H9 (cell line): ENCODE measurements at regions not wholly inside any gene's neighbourhood (a gene's known extent, or its start where the extent isn't known, plus 50 kb on each side); places are given as distances from the start of the nearest gene placed in this dataset.
A peak's percentile ranks its signal among the peaks of the same experiment; 100 is the strongest.

Experiments
- DNase-seq: peaks from one replicate; pipeline ENCODE4 v3.0.0-alpha.2; 2017
- H2AFZ ChIP-seq: one replicate; pipeline ENCODE4 v1.6.1; 2013; ENCODE audit warnings: mild to moderate bottlenecking, low read length, control low read depth, moderate library complexity
- H2AK5ac ChIP-seq: 2 replicates; pipeline ENCODE4 v1.6.1; 2013; ENCODE audit warnings: low read length, control low read depth, mixed read lengths; ENCODE audit not compliant: insufficient read length
- H2BK120ac ChIP-seq: one replicate; pipeline ENCODE4 v1.6.1; 2013; ENCODE audit warnings: low read depth, mild to moderate bottlenecking, low read length, control low read depth, inconsistent platforms; ENCODE audit not compliant: poor library complexity, severe bottlenecking
- H2BK12ac ChIP-seq: 2 replicates; pipeline ENCODE4 v1.6.1; 2013; ENCODE audit warnings: low read length, control low read depth, mixed read lengths, low read depth; ENCODE audit not compliant: insufficient read length
- H2BK15ac ChIP-seq: 2 replicates; pipeline ENCODE4 v1.6.1; 2013; ENCODE audit warnings: low read depth, low read length, control low read depth
- H2BK20ac ChIP-seq: one replicate; pipeline ENCODE4 v1.6.1; 2013; ENCODE audit warnings: low read depth, mild to moderate bottlenecking, low read length, control low read depth, inconsistent platforms; ENCODE audit not compliant: poor library complexity, severe bottlenecking
- H2BK5ac ChIP-seq: 2 replicates; pipeline ENCODE4 v1.6.1; 2013; ENCODE audit warnings: low read length, control low read depth, mixed read lengths; ENCODE audit not compliant: insufficient read length
- H3K14ac ChIP-seq: 2 replicates; pipeline ENCODE4 v1.6.1; 2013; ENCODE audit warnings: low read length, control low read depth; ENCODE audit not compliant: insufficient read depth
- H3K18ac ChIP-seq: 2 replicates; pipeline ENCODE4 v1.6.1; 2013; ENCODE audit warnings: low read depth, mild to moderate bottlenecking, mixed read lengths, low read length, control low read depth; ENCODE audit not compliant: insufficient read length
- H3K23ac ChIP-seq: 2 replicates; pipeline ENCODE4 v1.6.1; 2013; ENCODE audit warnings: low read length, control low read depth, mixed read lengths, low read depth; ENCODE audit not compliant: insufficient read length
- H3K23me2 ChIP-seq: 2 replicates; pipeline ENCODE4 v1.6.1; 2013; ENCODE audit warnings: low read depth, mild to moderate bottlenecking, mixed read lengths, low read length, control low read depth; ENCODE audit not compliant: insufficient read length, poor library complexity, severe bottlenecking
- H3K27ac ChIP-seq: 2 replicates; pipeline ENCODE4 v1.5.1; 2013; ENCODE audit warnings: low read length, control low read depth, mixed read lengths, low read depth; ENCODE audit not compliant: insufficient read length
- H3K27me3 ChIP-seq: 2 replicates; pipeline ENCODE4 v1.6.1; 2013; ENCODE audit warnings: low read length, control low read depth, inconsistent platforms; ENCODE audit not compliant: insufficient read depth
- H3K4ac ChIP-seq: 2 replicates; pipeline ENCODE4 v1.6.1; 2013; ENCODE audit warnings: low read depth, mild to moderate bottlenecking, control low read depth, inconsistent platforms, low read length, moderate library complexity
- H3K4me1 ChIP-seq: 2 replicates; pipeline ENCODE4 v1.6.1; 2013; ENCODE audit warnings: low read length, control low read depth, inconsistent platforms; ENCODE audit not compliant: insufficient read depth
- H3K4me2 ChIP-seq: 2 replicates; pipeline ENCODE4 v1.6.1; 2013; ENCODE audit warnings: low read length, control low read depth, mixed read lengths; ENCODE audit not compliant: insufficient read length, insufficient read depth
- H3K56ac ChIP-seq: 2 replicates; pipeline ENCODE4 v1.6.1; 2013; ENCODE audit warnings: low read depth, mild to moderate bottlenecking, mixed read lengths, low read length, control low read depth; ENCODE audit not compliant: insufficient read length
- H3K79me1 ChIP-seq: 2 replicates; pipeline ENCODE4 v1.6.1; 2013; ENCODE audit warnings: low read depth, mild to moderate bottlenecking, moderate library complexity, low read length, control low read depth, inconsistent platforms; ENCODE audit not compliant: insufficient read depth, poor library complexity, severe bottlenecking
- H3K79me2 ChIP-seq: 2 replicates; pipeline ENCODE4 v1.6.1; 2013; ENCODE audit warnings: low read length, control low read depth, inconsistent platforms; ENCODE audit not compliant: insufficient read depth
- H3K9ac ChIP-seq: 2 replicates; pipeline ENCODE4 v1.6.1; 2013; ENCODE audit warnings: low read length, control low read depth, mixed read lengths; ENCODE audit not compliant: insufficient read length; ENCODE audit errors: extremely low read depth
- H3K9me3 ChIP-seq: one replicate; pipeline ENCODE4 v1.6.1; 2013; ENCODE audit warnings: low read depth, low read length, inconsistent platforms; ENCODE audit not compliant: control insufficient read depth
- H3T11ph ChIP-seq: one replicate; pipeline ENCODE4 v1.6.1; 2013; ENCODE audit warnings: mild to moderate bottlenecking, low read length, control low read depth, inconsistent platforms
- H4K20me1 ChIP-seq: one replicate; pipeline ENCODE4 v1.6.1; 2013; ENCODE audit not compliant: control insufficient read depth, insufficient read length, insufficient read depth
- H4K5ac ChIP-seq: 2 replicates; pipeline ENCODE4 v1.6.1; 2013; ENCODE audit warnings: low read depth, mild to moderate bottlenecking, mixed read lengths, low read length, control low read depth; ENCODE audit not compliant: insufficient read length
- H4K8ac ChIP-seq: replicated peaks from 2 replicates; pipeline ENCODE4 v1.6.1; 2013; ENCODE audit warnings: low read length, control low read depth, mixed read lengths, low read depth; ENCODE audit not compliant: insufficient read length
- H4K91ac ChIP-seq: 2 replicates; pipeline ENCODE4 v1.6.1; 2013; ENCODE audit warnings: low read depth, mild to moderate bottlenecking, moderate library complexity, mixed read lengths, low read length, control low read depth; ENCODE audit not compliant: insufficient read length
- H3K27ac Mint-ChIP-seq, 3 experiments: 2 replicates in 2 of 3; 3 replicates in 1 of 3; pipeline ENCODE4 v1.8.0; 2020 to 2021; ENCODE audit warnings: mixed read lengths in 3 of 3, mild to moderate bottlenecking in 1 of 3, moderate library complexity in 1 of 3
- H3K27me3 Mint-ChIP-seq: 2 replicates; pipeline ENCODE4 v1.8.0; 2021; ENCODE audit warnings: low read depth, mild to moderate bottlenecking, moderate library complexity, mixed read lengths
- H3K36me3 Mint-ChIP-seq, 3 experiments: 2 replicates in 2 of 3; 3 replicates in 1 of 3; pipeline ENCODE4 v1.8.0; 2020 to 2021; ENCODE audit warnings: low read depth in 3 of 3, mixed read lengths in 3 of 3; ENCODE audit not compliant: insufficient read depth in 1 of 3
- H3K4me1 Mint-ChIP-seq, 2 experiments: 2 replicates each; pipeline ENCODE4 v1.8.0; 2020; ENCODE audit warnings: mixed read lengths in 2 of 2
- H3K4me3 Mint-ChIP-seq, 2 experiments: 2 replicates in 1 of 2; 3 replicates in 1 of 2; pipeline ENCODE4 v1.8.0; 2020 to 2021; ENCODE audit warnings: mild to moderate bottlenecking in 2 of 2, mixed read lengths in 2 of 2, moderate library complexity in 1 of 2
- H3K9me3 Mint-ChIP-seq, 2 experiments: 2 replicates in 1 of 2; 3 replicates in 1 of 2; pipeline ENCODE4 v1.8.0; 2020; ENCODE audit warnings: mild to moderate bottlenecking in 2 of 2, mixed read lengths in 2 of 2, moderate library complexity in 1 of 2
- WGBS: extraction: QIAGEN DNeasy Blood & Tissue Kit; methylation state at CpG from one replicate; pipeline ENCODE4 v1.1.7; 2013; ENCODE audit warnings: missing lambda C conversion rate, low lambda C conversion rate, mixed read lengths; ENCODE audit not compliant: insufficient read length; ENCODE audit errors: extremely low coverage; 5-methylcytosine and 5-hydroxymethylcytosine counted together
- TF ChIP-seq, protein P1 (sequence below): fragments of 200-600 bp; sonication (generic); conservative IDR thresholded peaks from 3 replicates; pipeline ENCODE4 v1.8.0; 2021; ENCODE audit warnings: antibody characterized with exemption, mild to moderate bottlenecking

DNA sequence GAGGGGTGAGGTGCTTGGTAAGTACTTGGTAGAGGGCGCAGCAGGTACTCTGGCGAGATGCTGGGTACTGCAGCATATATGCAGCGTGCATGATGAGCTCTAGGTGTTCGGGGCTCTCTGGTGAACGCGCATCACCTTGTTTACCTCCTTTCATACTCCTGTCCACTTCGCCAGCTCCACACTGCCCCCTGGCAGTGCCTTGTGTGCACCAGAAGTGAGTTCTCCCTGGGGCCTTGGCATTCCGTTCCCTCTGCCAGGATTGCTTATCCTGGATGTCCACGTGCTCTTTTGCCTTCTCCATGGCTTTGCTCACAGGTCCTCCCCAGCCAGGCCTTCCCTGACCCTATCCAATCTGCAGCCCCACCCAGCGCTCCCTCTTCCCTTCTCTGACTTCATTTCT is 154.2 kb downstream of the MRM1 start:
- TF ChIP-seq, protein P1, sequence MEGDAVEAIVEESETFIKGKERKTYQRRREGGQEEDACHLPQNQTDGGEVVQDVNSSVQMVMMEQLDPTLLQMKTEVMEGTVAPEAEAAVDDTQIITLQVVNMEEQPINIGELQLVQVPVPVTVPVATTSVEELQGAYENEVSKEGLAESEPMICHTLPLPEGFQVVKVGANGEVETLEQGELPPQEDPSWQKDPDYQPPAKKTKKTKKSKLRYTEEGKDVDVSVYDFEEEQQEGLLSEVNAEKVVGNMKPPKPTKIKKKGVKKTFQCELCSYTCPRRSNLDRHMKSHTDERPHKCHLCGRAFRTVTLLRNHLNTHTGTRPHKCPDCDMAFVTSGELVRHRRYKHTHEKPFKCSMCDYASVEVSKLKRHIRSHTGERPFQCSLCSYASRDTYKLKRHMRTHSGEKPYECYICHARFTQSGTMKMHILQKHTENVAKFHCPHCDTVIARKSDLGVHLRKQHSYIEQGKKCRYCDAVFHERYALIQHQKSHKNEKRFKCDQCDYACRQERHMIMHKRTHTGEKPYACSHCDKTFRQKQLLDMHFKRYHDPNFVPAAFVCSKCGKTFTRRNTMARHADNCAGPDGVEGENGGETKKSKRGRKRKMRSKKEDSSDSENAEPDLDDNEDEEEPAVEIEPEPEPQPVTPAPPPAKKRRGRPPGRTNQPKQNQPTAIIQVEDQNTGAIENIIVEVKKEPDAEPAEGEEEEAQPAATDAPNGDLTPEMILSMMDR = peak; percentile 76

More for the DNA sequence above, 154.2 kb downstream of the MRM1 start:
- Histone ChIP-seq H3K18ac (no peak overlapping the region), H2AFZ (no peak overlapping the region), H3K27me3 (no peaks in the 10 kb centered on the region), H2BK5ac (no peak overlapping the region), H3K56ac (no peak overlapping the region), H3K4me1 (no peaks in the 10 kb centered on the region), H3K14ac (no peak overlapping the region), H3K4me2 (no peak overlapping the region), H4K8ac (no peak overlapping the region), H2BK20ac (no peak overlapping the region), H3K9me3 (no peaks in the 10 kb centered on the region), H2AK5ac (no peak overlapping the region), H4K5ac (no peak overlapping the region), H2BK15ac (no peak overlapping the region), H3K79me1 (no peaks in the 10 kb centered on the region), H4K91ac (no peak overlapping the region), H3K23me2 (no peaks in the 10 kb centered on the region), H2BK120ac (no peak overlapping the region), H3T11ph (no peak overlapping the region), H3K4ac (no peak overlapping the region), H3K79me2 (no peaks in the 10 kb centered on the region), H3K9ac (no peak overlapping the region), H3K23ac (no peak overlapping the region), H4K20me1 (no peaks in the 10 kb centered on the region), H3K27ac (no peak overlapping the region), H2BK12ac (no peak overlapping the region)
- Mint-ChIP-seq H3K4me1 (peaks cover 14 to 16% of the 10 kb centered on the region in 2 experiments), H3K4me3 (no peak overlapping the region; a peak in 1 of 5 replicates), H3K9me3 (no peaks in the 10 kb centered on the region; a peak in 2 of 5 replicates), H3K27me3 (peaks cover 7% of the 10 kb centered on the region; the same call in 1 of the 2 replicates), H3K27ac (no peak overlapping the region), H3K36me3 (no peaks in the 10 kb centered on the region)
- peak; percentile 87 for DNase-seq
- no CpG with 5 or more reads among the region's 10 CpGs for WGBS
